ENCODE measurements at regions not wholly inside any gene's neighbourhood (a gene's known extent, or its start where the extent isn't known, plus 50 kb on each side); places are given as distances from the start of the nearest gene placed in this dataset.

DNA sequence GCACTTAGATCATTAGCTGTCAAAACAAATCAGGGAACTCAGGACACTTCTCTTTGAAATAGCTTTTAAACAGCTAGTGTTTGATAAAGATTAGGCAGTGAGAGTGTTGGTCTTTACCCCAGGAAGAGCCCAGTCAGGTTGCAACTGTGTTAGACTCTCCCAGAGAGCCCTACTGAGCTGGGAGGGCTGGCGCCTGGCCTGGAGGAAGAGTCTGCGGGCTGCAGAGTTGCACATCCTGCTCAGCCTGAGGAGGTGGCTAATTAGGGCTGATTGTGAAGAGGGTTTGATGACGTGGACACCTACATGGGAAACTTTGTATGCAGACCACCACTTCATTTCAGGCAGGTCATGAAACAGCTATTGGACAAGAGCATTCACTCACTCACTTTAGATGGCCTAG is 112.0 kb downstream of the TMEM174 start:
- intact Hi-C loops (cut with micrococcal nuclease), result no loop called here
- ChIA-PET POLR2A (no interaction called here), CTCF (interaction anchor here (1.0 kb wide), 1 partner anchor 69 kb away, joined by 3 read pairs; no protein-coding TSS in a partner anchor)
- TF ChIP-seq, protein P1, sequence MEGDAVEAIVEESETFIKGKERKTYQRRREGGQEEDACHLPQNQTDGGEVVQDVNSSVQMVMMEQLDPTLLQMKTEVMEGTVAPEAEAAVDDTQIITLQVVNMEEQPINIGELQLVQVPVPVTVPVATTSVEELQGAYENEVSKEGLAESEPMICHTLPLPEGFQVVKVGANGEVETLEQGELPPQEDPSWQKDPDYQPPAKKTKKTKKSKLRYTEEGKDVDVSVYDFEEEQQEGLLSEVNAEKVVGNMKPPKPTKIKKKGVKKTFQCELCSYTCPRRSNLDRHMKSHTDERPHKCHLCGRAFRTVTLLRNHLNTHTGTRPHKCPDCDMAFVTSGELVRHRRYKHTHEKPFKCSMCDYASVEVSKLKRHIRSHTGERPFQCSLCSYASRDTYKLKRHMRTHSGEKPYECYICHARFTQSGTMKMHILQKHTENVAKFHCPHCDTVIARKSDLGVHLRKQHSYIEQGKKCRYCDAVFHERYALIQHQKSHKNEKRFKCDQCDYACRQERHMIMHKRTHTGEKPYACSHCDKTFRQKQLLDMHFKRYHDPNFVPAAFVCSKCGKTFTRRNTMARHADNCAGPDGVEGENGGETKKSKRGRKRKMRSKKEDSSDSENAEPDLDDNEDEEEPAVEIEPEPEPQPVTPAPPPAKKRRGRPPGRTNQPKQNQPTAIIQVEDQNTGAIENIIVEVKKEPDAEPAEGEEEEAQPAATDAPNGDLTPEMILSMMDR (IDR thresholded peaks at IDR 0.05), result no peak
- Mint-ChIP-seq H3K27me3 (peaks cover 47% of the 10 kb centered on the region), H3K36me3 (ENCODE audit: low read depth) (no peaks in the 10 kb centered on the region), H3K4me1 (ENCODE audit: low read depth) (no peaks in the 10 kb centered on the region), H3K4me3 (no peak overlapping the region), H3K27ac (no peak overlapping the region), H3K9me3 (peaks cover 5% of the 10 kb centered on the region)
- ATAC-seq, result no peak
- no peak for DNase-seq

DNA sequence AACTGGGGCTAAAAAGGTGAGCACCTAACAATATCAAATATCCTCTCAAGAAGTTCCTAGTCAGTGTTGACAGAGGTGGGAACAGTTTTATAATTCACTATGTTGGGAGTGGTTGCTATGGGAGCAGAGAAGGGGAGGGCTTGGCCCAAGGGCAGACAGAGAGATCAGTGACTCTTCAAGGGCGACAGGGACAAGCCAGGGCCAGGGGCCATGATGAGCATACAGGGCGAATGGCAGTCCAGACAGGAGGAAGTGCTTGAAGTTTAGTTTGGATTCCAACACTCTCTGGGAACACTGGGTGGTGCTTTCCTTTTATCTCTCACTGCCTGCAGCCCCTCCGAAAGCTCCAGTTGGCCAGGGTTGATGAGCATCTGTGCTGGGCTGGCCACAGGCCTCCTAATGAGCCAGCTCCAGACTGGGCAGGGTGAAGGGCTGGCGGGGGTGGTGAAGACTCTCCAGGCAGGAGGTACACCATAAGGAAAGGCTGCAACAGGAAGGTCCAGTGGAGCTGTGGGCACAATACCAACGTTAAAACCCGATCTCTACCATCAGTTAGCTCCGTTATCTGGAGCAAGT is 111.3 kb downstream of the TMEM174 start:
- Mint-ChIP-seq H3K9me3 (peaks cover 5% of the 10 kb centered on the region), H3K27me3 (peaks cover 47% of the 10 kb centered on the region), H3K27ac (no peak overlapping the region), H3K4me1 (ENCODE audit: low read depth) (no peaks in the 10 kb centered on the region), H3K4me3 (no peak overlapping the region), H3K36me3 (ENCODE audit: low read depth) (no peaks in the 10 kb centered on the region)
- CTCF ChIA-PET, result interaction anchor here (1.0 kb wide), 1 partner anchor 68 kb away, joined by 3 read pairs; no protein-coding TSS in a partner anchor
- TF ChIP-seq, protein P1 (IDR thresholded peaks at IDR 0.05), result no peak
- no peak for DNase-seq
- POLR2A ChIA-PET, result no interaction called here
- intact Hi-C loops (cut with micrococcal nuclease), result no loop called here
- ATAC-seq, result no peak

DNA sequence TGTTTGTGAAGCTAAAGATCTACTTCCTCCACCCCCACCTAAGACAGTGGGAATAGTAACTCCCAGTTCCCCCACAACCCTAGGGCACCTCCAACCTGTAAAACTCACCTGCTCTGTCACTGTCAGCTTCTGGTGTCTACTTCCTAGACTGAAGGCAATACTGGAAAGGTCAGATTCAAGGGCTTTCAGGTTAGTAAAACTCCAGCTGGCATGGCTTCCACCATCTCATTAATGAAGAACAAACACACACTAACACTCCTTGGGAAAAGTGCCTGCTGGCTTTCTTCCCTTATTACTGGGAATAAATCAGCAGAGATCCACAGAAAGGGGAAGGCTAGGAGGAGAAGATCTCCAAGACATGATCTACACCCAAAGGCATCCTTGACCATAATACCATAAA is 109.9 kb downstream of the TMEM174 start:
- TF ChIP-seq, protein P1 (IDR thresholded peaks at IDR 0.05), result no peak
- CTCF ChIA-PET, result interaction anchor here (0.6 kb wide), 1 partner anchor 67 kb away, joined by 5 read pairs; no protein-coding TSS in a partner anchor
- POLR2A ChIA-PET, result no interaction called here
- ATAC-seq, result no peak
- intact Hi-C loops (cut with micrococcal nuclease), result no loop called here
- H3K36me3 Mint-ChIP-seq (ENCODE audit: low read depth), result no peaks in the 10 kb centered on the region
- no peak overlapping the region for H3K4me3 Mint-ChIP-seq
- H3K27me3 Mint-ChIP-seq, result peaks cover 41% of the 10 kb centered on the region
- peaks cover 5% of the 10 kb centered on the region for H3K9me3 Mint-ChIP-seq
- no peaks in the 10 kb centered on the region for H3K4me1 Mint-ChIP-seq (ENCODE audit: low read depth)
- DNase-seq, result no peak
- no peak overlapping the region for H3K27ac Mint-ChIP-seq

DNA sequence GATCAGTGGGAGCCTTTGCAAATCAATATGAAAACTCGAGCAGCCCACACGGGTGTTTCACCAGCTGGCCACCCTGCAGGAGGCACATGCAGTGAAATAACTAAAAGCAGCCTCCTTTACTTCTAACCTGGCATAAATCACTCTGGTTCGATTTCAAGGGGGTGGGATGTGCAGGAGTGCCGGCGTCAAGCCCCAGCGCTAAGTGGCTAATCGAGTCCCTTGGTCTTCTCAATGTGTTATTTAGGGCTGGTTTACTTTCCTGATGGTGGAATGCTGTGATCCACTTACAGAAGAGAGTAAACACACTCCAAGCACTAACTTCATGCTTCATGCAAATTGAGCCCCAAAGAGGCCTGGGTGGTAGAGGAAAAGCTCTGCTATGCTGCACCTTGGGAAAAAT is 109.4 kb downstream of the TMEM174 start:
- TF ChIP-seq, protein P1 (IDR thresholded peaks at IDR 0.05), result no peak
- Mint-ChIP-seq H3K4me1 (ENCODE audit: low read depth) (no peaks in the 10 kb centered on the region), H3K27me3 (peaks cover 42% of the 10 kb centered on the region), H3K27ac (no peak overlapping the region), H3K9me3 (peaks cover 2% of the 10 kb centered on the region), H3K36me3 (ENCODE audit: low read depth) (no peaks in the 10 kb centered on the region), H3K4me3 (no peak overlapping the region)
- ATAC-seq (no peak), DNase-seq (no peak)
- intact Hi-C loops (cut with micrococcal nuclease), result no loop called here
- POLR2A ChIA-PET, result no interaction called here
- CTCF ChIA-PET, result no interaction called here

DNA sequence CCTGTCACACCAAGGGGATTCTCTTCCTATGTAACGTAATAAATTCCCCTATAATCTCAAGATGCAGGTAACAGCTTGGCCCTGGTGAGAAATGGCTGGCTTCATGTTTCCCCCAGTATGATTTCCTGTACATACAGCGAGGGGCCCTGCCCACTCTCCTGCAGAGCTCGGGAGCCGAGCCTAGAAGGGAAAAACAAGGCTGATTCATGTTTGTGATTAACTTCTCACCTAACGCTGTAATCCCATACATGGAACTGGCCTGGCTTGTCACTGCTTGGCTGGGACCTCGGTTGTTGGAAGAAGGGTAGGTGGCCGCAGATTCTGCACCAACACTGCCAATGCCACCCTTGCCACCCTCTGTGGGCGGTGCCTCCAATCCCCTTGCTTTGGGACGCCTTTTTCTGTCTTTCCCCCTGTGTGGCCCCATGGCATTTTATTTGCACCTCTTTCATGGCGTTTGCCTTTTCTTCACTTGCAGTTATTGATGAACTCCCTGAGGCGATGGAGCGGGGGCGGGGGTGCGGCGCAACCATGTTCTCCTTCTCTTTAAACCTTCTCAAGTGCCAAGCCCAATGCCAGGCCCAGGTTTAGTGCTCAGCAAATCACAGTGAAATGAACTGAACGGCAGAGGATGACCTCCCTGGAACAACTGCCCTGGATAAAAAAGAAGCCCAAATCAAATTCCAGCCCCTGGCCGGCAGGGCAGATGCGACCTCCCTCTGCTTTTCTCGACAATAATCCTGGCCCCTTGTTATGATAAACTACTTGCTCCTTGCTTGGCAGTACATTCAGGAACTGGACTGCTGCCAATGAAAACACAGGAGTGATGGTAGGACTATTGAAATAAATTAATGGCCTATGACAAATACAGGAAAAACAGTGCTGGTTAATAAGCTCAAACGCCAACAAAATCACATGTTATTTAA is 108.1 kb downstream of the TMEM174 start:
- intact Hi-C loops (cut with micrococcal nuclease), result no loop called here
- H3K9me3 Mint-ChIP-seq, result no peaks in the 10 kb centered on the region
- H3K4me3 Mint-ChIP-seq, result no peak overlapping the region
- no peaks in the 10 kb centered on the region for H3K36me3 Mint-ChIP-seq (ENCODE audit: low read depth)
- ChIA-PET POLR2A (no interaction called here), CTCF (no interaction called here)
- DNase-seq (no peak), ATAC-seq (no peak)
- no peaks in the 10 kb centered on the region for H3K4me1 Mint-ChIP-seq (ENCODE audit: low read depth)
- no peak overlapping the region for H3K27ac Mint-ChIP-seq
- H3K27me3 Mint-ChIP-seq, result peaks cover 42% of the 10 kb centered on the region
- TF ChIP-seq, protein P1 (IDR thresholded peaks at IDR 0.05), result no peak
